HL-60 (cell line): ENCODE measurements at regions not wholly inside any gene's neighbourhood (a gene's known extent, or its start where the extent isn't known, plus 50 kb on each side); places are given as distances from the start of the nearest gene placed in this dataset.

Experiments used
- SPI1 ChIP-seq: IDR thresholded peaks from 2 replicates; pipeline ENCODE4 v1.6.1; 2012; ENCODE audit warnings: low read depth, mild to moderate bottlenecking, borderline replicate concordance
- TF ChIP-seq, protein P1 (sequence below): IDR thresholded peaks from one replicate; pipeline ENCODE4 v1.5.1; 2011; ENCODE audit warnings: low read length, control low read depth, inconsistent platforms; ENCODE audit not compliant: insufficient read depth
- TF ChIP-seq, protein P2 (sequence below): IDR thresholded peaks from 2 replicates; pipeline ENCODE4 v1.6.1; 2012; ENCODE audit warnings: low read depth; ENCODE audit not compliant: insufficient replicate concordance

DNA sequence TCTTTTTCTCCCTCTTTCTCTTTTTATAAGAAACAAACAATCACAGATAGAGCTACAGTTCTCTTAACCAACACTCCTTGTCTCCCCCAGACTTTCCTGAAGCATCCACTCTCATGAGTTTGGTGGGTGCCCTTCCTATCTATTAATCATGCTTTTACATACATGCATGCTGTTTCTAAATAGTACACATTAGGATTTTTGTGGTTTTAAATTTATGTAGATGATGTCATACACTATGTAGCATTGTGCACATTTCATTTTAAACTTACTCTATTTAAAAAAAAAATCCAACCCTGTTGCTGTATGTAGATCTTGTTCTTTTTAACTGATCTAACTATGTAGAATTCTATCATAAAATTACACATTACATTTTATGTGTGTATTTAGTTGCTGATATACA, 104.3 kb upstream of the MRPS22 start:
- TF ChIP-seq, protein P1, sequence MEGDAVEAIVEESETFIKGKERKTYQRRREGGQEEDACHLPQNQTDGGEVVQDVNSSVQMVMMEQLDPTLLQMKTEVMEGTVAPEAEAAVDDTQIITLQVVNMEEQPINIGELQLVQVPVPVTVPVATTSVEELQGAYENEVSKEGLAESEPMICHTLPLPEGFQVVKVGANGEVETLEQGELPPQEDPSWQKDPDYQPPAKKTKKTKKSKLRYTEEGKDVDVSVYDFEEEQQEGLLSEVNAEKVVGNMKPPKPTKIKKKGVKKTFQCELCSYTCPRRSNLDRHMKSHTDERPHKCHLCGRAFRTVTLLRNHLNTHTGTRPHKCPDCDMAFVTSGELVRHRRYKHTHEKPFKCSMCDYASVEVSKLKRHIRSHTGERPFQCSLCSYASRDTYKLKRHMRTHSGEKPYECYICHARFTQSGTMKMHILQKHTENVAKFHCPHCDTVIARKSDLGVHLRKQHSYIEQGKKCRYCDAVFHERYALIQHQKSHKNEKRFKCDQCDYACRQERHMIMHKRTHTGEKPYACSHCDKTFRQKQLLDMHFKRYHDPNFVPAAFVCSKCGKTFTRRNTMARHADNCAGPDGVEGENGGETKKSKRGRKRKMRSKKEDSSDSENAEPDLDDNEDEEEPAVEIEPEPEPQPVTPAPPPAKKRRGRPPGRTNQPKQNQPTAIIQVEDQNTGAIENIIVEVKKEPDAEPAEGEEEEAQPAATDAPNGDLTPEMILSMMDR = no peak
- TF ChIP-seq SPI1 = no peak
- TF ChIP-seq, protein P2, sequence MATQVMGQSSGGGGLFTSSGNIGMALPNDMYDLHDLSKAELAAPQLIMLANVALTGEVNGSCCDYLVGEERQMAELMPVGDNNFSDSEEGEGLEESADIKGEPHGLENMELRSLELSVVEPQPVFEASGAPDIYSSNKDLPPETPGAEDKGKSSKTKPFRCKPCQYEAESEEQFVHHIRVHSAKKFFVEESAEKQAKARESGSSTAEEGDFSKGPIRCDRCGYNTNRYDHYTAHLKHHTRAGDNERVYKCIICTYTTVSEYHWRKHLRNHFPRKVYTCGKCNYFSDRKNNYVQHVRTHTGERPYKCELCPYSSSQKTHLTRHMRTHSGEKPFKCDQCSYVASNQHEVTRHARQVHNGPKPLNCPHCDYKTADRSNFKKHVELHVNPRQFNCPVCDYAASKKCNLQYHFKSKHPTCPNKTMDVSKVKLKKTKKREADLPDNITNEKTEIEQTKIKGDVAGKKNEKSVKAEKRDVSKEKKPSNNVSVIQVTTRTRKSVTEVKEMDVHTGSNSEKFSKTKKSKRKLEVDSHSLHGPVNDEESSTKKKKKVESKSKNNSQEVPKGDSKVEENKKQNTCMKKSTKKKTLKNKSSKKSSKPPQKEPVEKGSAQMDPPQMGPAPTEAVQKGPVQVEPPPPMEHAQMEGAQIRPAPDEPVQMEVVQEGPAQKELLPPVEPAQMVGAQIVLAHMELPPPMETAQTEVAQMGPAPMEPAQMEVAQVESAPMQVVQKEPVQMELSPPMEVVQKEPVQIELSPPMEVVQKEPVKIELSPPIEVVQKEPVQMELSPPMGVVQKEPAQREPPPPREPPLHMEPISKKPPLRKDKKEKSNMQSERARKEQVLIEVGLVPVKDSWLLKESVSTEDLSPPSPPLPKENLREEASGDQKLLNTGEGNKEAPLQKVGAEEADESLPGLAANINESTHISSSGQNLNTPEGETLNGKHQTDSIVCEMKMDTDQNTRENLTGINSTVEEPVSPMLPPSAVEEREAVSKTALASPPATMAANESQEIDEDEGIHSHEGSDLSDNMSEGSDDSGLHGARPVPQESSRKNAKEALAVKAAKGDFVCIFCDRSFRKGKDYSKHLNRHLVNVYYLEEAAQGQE = no peak
